ENCODE measurements at regions not wholly inside any gene's neighbourhood (a gene's known extent, or its start where the extent isn't known, plus 50 kb on each side); places are given as distances from the start of the nearest gene placed in this dataset.

DNA sequence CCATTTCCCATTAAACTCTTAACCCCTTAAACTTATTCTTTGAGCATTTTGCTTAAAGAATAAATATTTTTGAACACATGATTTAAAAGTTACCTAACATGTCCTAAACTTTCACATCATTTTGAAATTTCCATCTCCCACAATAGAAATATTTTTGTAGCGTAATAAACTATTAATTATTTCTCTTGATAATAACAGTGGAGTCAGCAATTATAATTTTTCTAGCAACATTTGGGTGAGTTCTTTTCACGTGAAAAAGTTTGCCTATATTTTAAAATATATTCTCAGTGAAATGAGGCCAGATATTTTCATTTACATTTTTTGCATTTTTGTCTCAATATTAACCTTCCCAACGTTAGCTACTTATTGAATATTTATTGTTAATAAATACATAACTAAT is 320.4 kb upstream of the CRIM1 start:
- Mint-ChIP-seq H3K27me3 (no peaks in the 10 kb centered on the region), H3K36me3 (no peaks in the 10 kb centered on the region), H3K9me3 (peaks cover 7% of the 10 kb centered on the region), H3K4me1 (ENCODE audit: unreplicated experiment) (no peaks in the 10 kb centered on the region), H3K27ac (no peak overlapping the region), H3K4me3 (no peak overlapping the region)
- DNase-seq (ENCODE audit: extremely low spot score, unreplicated experiment), result no peak
- TF ChIP-seq, protein P1, sequence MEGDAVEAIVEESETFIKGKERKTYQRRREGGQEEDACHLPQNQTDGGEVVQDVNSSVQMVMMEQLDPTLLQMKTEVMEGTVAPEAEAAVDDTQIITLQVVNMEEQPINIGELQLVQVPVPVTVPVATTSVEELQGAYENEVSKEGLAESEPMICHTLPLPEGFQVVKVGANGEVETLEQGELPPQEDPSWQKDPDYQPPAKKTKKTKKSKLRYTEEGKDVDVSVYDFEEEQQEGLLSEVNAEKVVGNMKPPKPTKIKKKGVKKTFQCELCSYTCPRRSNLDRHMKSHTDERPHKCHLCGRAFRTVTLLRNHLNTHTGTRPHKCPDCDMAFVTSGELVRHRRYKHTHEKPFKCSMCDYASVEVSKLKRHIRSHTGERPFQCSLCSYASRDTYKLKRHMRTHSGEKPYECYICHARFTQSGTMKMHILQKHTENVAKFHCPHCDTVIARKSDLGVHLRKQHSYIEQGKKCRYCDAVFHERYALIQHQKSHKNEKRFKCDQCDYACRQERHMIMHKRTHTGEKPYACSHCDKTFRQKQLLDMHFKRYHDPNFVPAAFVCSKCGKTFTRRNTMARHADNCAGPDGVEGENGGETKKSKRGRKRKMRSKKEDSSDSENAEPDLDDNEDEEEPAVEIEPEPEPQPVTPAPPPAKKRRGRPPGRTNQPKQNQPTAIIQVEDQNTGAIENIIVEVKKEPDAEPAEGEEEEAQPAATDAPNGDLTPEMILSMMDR (conservative IDR thresholded peaks at IDR 0.05), result no peak

GRCh38 chr2:36032046-36032445 is 323.5 kb upstream of the CRIM1 start:
- TF ChIP-seq, protein P1 (conservative IDR thresholded peaks at IDR 0.05), result no peak
- DNase-seq (ENCODE audit: extremely low spot score, unreplicated experiment), result no peak
- Mint-ChIP-seq H3K4me1 (ENCODE audit: unreplicated experiment) (no peaks in the 10 kb centered on the region), H3K4me3 (no peak overlapping the region), H3K36me3 (no peaks in the 10 kb centered on the region), H3K27ac (no peak overlapping the region), H3K9me3 (peaks cover 7% of the 10 kb centered on the region), H3K27me3 (no peaks in the 10 kb centered on the region)

- no peaks in the 10 kb centered on the region for H3K36me3 Mint-ChIP-seq
- TF ChIP-seq, protein P1 (conservative IDR thresholded peaks at IDR 0.05), result no peak
- no peaks in the 10 kb centered on the region for H3K4me1 Mint-ChIP-seq (ENCODE audit: unreplicated experiment)
- H3K27me3 Mint-ChIP-seq, result no peaks in the 10 kb centered on the region
- H3K27ac Mint-ChIP-seq, result no peak overlapping the region
- no peak for DNase-seq (ENCODE audit: extremely low spot score, unreplicated experiment)
- no peak overlapping the region for H3K4me3 Mint-ChIP-seq
- peaks cover 3% of the 10 kb centered on the region for H3K9me3 Mint-ChIP-seq
These were observed 324.1 kb upstream of the CRIM1 start for GRCh38 chr2:36031471-36031870.

- TF ChIP-seq, protein P1 (conservative IDR thresholded peaks at IDR 0.05), result no peak
- Mint-ChIP-seq H3K4me1 (ENCODE audit: unreplicated experiment) (no peaks in the 10 kb centered on the region), H3K9me3 (no peaks in the 10 kb centered on the region), H3K27me3 (no peaks in the 10 kb centered on the region), H3K27ac (no peak overlapping the region), H3K36me3 (no peaks in the 10 kb centered on the region), H3K4me3 (no peak overlapping the region)
- DNase-seq (ENCODE audit: extremely low spot score, unreplicated experiment), result no peak
These were observed 328.0 kb upstream of the CRIM1 start for GRCh38 chr2:36027616-36028015.

- no peaks in the 10 kb centered on the region for H3K9me3 Mint-ChIP-seq
- H3K27ac Mint-ChIP-seq, result no peak overlapping the region
- no peak overlapping the region for H3K4me3 Mint-ChIP-seq
- no peaks in the 10 kb centered on the region for H3K27me3 Mint-ChIP-seq
- no peak for DNase-seq (ENCODE audit: extremely low spot score, unreplicated experiment)
- TF ChIP-seq, protein P1 (conservative IDR thresholded peaks at IDR 0.05), result no peak
- no peaks in the 10 kb centered on the region for H3K4me1 Mint-ChIP-seq (ENCODE audit: unreplicated experiment)
- no peaks in the 10 kb centered on the region for H3K36me3 Mint-ChIP-seq
These were observed 342.5 kb upstream of the CRIM1 start for GRCh38 chr2:36013064-36013463.

DNA sequence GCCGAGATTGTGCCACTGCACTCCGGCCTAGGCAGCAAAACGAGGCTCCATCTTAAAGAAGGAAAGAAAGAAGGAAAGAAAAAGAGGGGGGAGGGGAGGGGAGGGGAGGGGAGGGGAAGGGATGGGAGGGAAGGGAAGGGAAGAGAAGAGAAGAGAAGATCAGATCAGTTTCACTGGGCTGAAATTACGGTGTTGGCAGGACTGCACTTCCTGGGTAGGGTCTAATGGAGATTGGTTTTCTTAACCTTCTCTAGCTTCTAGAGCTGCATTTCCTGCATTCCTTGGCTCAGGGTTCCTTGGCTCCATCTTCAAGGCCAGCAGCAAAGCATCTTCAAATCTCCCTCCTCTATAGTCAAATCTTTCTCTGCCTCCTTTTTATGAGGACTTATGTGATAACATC is 349.1 kb upstream of the CRIM1 start:
- Mint-ChIP-seq H3K27ac (no peak overlapping the region), H3K27me3 (no peaks in the 10 kb centered on the region), H3K36me3 (no peaks in the 10 kb centered on the region), H3K4me3 (no peak overlapping the region), H3K9me3 (no peaks in the 10 kb centered on the region), H3K4me1 (ENCODE audit: unreplicated experiment) (no peaks in the 10 kb centered on the region)
- DNase-seq (ENCODE audit: extremely low spot score, unreplicated experiment), result no peak
- TF ChIP-seq, protein P1 (conservative IDR thresholded peaks at IDR 0.05), result no peak
